Stimulated activated CD4-positive, alpha-beta T cell treated with anti-CD3 and anti-CD28 coated beads, Interleukin-15, amount 100 ng/mL, for 48 hours (primary cell): ENCODE measurements at regions not wholly inside any gene's neighbourhood (a gene's known extent, or its start where the extent isn't known, plus 50 kb on each side); places are given as distances from the start of the nearest gene placed in this dataset.
"Not testable (repeated sequence)": the region's sequence is repeated elsewhere in the genome, so short reads cannot be mapped to it uniquely, and the experiment has no call there.

Source experiments
- DNase-seq, 2 donors: peaks; one replicate each; pipeline ENCODE4 v3.0.0-alpha.2; 2020; ENCODE audit warnings: low read depth in 2 of 2

- no peak for DNase-seq
Observed at GRCh38 chr2:156779416-156780120, 343.4 kb downstream of the GPD2 start.

- DNase-seq: not testable (repeated sequence)
Observed at GRCh38 chr2:156781677-156782076, 345.5 kb downstream of the GPD2 start.

- DNase-seq: no peak
Observed at GRCh38 chr2:156784020-156784701, 348.0 kb downstream of the GPD2 start.

GRCh38 chr2:156787517-156787916 lies 351.3 kb downstream of the GPD2 start:
- no peak for DNase-seq

GRCh38 chr2:156790343-156791037 lies 354.3 kb downstream of the GPD2 start:
- no peak for DNase-seq

GRCh38 chr2:156792242-156792840 lies 356.2 kb downstream of the GPD2 start:
- no peak for DNase-seq

- no peak for DNase-seq
Observed at GRCh38 chr2:156797832-156798231, 361.7 kb downstream of the GPD2 start.

- DNase-seq: no peak
Observed at GRCh38 chr2:156800065-156800653, 364.0 kb downstream of the GPD2 start.

GRCh38 chr2:156800781-156801361 lies 364.7 kb downstream of the GPD2 start:
- no peak for DNase-seq

GRCh38 chr2:156803243-156803642 lies 367.1 kb downstream of the GPD2 start:
- DNase-seq: no peak

- DNase-seq: no peak
Observed at GRCh38 chr2:156803967-156804366, 367.8 kb downstream of the GPD2 start.

- no peak for DNase-seq
Observed at GRCh38 chr2:156810094-156810493, 373.9 kb downstream of the GPD2 start.

- no peak for DNase-seq
Observed at GRCh38 chr2:156812496-156812895, 376.3 kb downstream of the GPD2 start.

GRCh38 chr2:156817430-156817829 lies 381.3 kb downstream of the GPD2 start:
- no peak for DNase-seq

- no peak for DNase-seq
Observed at GRCh38 chr2:156818221-156818620, 382.0 kb downstream of the GPD2 start.

GRCh38 chr2:156818944-156819343 lies 382.8 kb downstream of the GPD2 start:
- no peak for DNase-seq

GRCh38 chr2:156826341-156826933 lies 390.3 kb downstream of the GPD2 start:
- no peak for DNase-seq

GRCh38 chr2:156834431-156834830 lies 398.3 kb downstream of the GPD2 start:
- no peak for DNase-seq

GRCh38 chr2:156837635-156838370 lies 401.6 kb downstream of the GPD2 start:
- no peak for DNase-seq

GRCh38 chr2:156841321-156841720 lies 405.1 kb downstream of the GPD2 start:
- no peak for DNase-seq
